ENCODE measurements at regions not wholly inside any gene's neighbourhood (a gene's known extent, or its start where the extent isn't known, plus 50 kb on each side); places are given as distances from the start of the nearest gene placed in this dataset.
"Not testable (repeated sequence)": the region's sequence is repeated elsewhere in the genome, so short reads cannot be mapped to it uniquely, and the experiment has no call there.

DNA sequence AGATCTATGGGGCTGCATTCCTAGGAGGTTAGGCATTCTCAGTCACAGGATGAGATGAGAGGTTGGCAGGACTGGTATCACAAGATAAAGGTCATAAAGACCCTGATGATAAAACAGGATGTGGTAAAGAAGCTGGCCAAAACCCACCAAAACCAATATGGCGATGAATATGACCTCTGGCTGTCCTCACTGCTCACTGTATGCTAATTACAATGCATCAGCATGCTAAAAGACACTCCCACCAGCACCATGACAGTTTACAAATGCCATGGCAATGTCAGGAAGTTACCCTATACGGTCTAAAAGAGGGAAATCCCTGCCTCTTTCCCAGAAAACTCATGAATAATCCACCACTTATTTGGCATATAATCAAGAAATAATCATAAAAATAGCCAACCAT is 138.8 kb upstream of the NBPF19 start:
- DNase-seq (ENCODE audit: low spot score in 2 of 2); H3K4me3 ChIP-seq; in situ Hi-C loops (cut with MboI; ENCODE audit: low sequenced_read_pairs); H3K9me3 ChIP-seq; H3K36me3 ChIP-seq (replicated peaks); H3K27me3 ChIP-seq (ENCODE audit: low read depth); H3K4me1 ChIP-seq: not testable (repeated sequence)

DNA sequence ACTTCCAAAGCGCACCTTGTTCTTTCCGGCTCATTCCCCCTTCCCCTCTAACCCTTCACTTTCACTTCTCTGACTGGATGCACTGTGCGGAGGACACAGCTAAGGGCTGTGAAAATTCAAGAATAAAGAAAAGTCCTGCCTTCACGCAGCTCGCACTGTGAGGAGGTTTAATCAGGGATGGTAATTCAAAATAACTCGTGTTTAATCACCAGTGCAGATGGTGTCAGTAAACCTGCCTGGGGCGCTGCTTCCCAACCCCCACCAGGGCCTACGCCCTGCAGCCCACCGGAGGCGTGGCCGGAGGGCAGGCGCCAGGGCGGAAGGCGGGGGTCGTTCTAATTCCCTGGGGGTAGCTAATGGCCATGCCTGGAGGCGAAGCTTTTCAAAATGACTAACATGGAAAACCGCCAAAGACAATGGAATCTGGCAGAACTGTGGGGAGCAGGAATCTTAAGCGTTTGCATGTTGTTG is 136.6 kb upstream of the NBPF19 start:
- H3K9me3 ChIP-seq; H3K4me3 ChIP-seq; H3K4me1 ChIP-seq; H3K36me3 ChIP-seq (replicated peaks); H3K27me3 ChIP-seq (ENCODE audit: low read depth); DNase-seq (ENCODE audit: low spot score in 2 of 2); in situ Hi-C loops (cut with MboI; ENCODE audit: low sequenced_read_pairs): not testable (repeated sequence)

DNA sequence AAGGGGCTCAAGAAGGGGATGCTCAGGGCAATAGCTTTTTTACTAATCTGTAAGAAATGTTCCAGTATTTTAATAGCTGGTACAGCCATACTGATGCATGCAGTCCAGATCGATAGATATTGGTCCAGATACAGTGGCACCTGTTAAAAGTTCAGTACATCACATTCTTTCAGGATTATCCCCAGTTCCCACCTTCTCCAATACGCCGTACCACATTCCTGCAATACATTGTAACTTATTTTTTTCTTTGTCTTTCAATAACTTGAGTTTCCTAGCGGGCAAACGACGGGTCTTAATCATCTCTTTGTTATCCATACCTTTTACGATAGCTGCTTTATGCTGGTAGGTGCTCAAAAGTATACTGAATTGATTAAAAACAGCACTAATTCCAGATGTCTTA is 136.1 kb upstream of the NBPF19 start:
- H3K27me3 ChIP-seq (ENCODE audit: low read depth); H3K36me3 ChIP-seq (replicated peaks); in situ Hi-C loops (cut with MboI; ENCODE audit: low sequenced_read_pairs); H3K9me3 ChIP-seq; DNase-seq (ENCODE audit: low spot score in 2 of 2); H3K4me1 ChIP-seq; H3K4me3 ChIP-seq: not testable (repeated sequence)

DNA sequence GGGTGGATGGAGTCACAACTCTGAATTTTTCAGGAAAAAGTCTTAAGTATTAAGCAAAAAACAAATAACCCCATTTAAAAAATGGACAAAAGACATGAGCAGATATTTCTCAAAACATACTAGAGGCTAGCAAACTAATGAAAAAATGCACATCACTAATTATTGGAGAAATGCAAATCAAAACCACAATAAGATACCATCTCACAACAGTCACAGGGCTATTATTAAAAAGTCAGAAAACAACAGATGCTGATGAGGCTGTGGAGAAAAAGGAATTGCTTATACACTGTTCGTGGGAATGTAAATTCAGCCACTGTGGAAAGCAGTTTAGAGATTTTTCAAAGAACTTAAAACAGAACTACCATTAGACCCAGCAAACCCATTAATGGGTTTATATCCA is 125.4 kb upstream of the NBPF19 start:
- H3K36me3 ChIP-seq (replicated peaks); H3K4me1 ChIP-seq; H3K4me3 ChIP-seq; H3K9me3 ChIP-seq; DNase-seq (ENCODE audit: low spot score in 2 of 2); in situ Hi-C loops (cut with MboI; ENCODE audit: low sequenced_read_pairs); H3K27me3 ChIP-seq (ENCODE audit: low read depth): not testable (repeated sequence)

DNA sequence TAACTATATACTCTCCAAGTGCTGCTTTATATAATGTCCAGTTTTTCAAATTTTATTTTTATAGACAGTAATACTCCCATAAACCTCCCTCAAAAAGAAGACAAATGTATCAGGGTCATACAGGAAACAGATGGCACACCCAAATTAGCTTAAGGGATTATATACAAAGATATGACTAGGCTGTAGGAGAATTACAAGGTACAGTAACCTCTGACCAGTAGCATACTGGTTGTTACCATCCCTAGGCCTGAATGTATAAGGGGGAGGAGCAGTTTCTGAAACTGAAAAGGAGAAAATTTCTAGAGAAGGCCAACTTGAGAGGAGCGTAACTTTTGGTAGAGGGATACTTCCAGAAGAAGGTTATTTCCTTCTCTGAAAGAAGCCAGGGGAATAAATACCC is 122.6 kb upstream of the NBPF19 start:
- DNase-seq (ENCODE audit: low spot score in 2 of 2); H3K4me3 ChIP-seq; H3K9me3 ChIP-seq; H3K4me1 ChIP-seq; H3K27me3 ChIP-seq (ENCODE audit: low read depth); H3K36me3 ChIP-seq (replicated peaks); in situ Hi-C loops (cut with MboI; ENCODE audit: low sequenced_read_pairs): not testable (repeated sequence)

DNA sequence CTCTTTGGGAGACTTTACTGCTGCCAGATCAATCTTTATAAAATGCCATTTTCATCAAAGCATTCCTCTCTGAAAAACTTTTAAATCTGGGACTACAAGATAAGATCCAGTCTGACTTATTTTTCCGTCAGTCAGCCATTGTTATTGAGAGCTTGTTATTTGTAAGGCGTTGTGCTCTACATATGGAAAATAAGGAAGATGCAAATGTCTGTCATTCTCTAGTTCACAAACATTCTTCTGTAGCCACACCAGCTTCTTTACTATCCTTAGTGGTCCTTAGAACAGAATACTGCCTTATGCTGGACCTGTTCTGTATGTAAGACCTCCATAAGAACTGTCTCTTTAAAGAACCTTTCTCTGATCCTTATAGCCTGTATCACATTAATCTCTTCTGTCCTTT is 120.3 kb upstream of the NBPF19 start:
- H3K36me3 ChIP-seq (replicated peaks); DNase-seq (ENCODE audit: low spot score in 2 of 2); in situ Hi-C loops (cut with MboI; ENCODE audit: low sequenced_read_pairs); H3K27me3 ChIP-seq (ENCODE audit: low read depth); H3K4me1 ChIP-seq; H3K9me3 ChIP-seq; H3K4me3 ChIP-seq: not testable (repeated sequence)

DNA sequence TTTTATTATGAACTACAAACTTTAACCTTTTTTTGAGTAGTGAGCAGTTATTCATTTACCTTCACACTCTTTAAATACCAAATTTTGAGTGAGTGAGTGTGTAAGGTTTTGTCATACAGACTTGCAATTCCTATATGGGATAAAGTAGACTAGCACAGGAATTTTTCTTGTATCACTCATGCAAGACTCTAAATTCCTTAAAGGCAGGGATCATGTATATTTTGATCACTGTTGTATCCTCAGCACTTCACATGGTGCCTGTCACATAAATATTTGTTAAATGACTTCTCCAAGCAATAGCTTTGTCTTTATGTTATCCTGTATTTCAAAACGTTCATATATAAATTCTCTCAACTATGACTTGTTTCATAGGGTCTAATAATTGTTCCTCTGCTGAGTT is 119.1 kb upstream of the NBPF19 start:
- in situ Hi-C loops (cut with MboI; ENCODE audit: low sequenced_read_pairs), result not testable (repeated sequence)

DNA sequence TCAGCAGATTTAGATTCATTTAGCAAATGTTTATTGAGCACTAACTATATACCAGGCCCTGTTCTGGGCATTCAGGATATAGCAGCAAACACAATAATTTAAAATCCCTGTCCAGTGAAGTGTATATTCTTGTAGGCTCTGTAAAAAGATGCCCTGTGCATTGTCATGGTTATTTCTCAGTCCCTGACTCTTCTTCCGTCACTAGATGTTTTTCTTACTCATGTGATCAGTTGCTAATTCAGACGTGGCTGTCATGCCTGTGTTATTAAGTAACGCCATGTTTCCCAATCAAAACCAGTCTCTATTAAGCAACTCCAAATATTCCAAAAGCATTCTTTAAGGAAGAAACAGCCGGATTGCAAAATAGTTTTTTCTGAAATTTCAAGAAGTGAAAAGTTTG is 118.7 kb upstream of the NBPF19 start:
- H3K27me3 ChIP-seq (ENCODE audit: low read depth); DNase-seq (ENCODE audit: low spot score in 2 of 2); H3K4me3 ChIP-seq; H3K36me3 ChIP-seq (replicated peaks); H3K4me1 ChIP-seq; H3K9me3 ChIP-seq; in situ Hi-C loops (cut with MboI; ENCODE audit: low sequenced_read_pairs): not testable (repeated sequence)

More for the DNA sequence above, 119.1 kb upstream of the NBPF19 start:
- DNase-seq (ENCODE audit: low spot score in 2 of 2); H3K4me1 ChIP-seq; H3K9me3 ChIP-seq; H3K36me3 ChIP-seq (replicated peaks); H3K4me3 ChIP-seq; H3K27me3 ChIP-seq (ENCODE audit: low read depth): not testable (repeated sequence)

DNA sequence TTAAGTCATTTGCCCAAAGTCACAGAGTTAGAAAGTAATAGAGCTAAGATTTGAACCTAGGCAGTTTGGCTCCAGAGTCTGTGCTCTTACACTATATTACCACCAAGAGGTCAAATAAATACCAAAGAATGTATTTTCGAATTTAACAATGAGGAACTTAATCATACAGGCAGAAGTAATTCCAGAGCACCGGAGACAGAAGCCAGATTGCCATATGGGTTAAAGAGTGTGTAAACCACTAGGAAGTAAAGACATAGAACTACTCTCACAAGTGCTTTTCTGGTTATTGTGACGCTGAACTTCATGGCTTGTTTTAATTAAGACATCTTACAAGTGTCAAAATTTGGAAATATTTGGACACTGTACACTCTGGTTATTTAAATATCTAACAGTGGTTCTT is 114.5 kb upstream of the NBPF19 start:
- H3K4me1 ChIP-seq; H3K9me3 ChIP-seq; H3K36me3 ChIP-seq (replicated peaks); in situ Hi-C loops (cut with MboI; ENCODE audit: low sequenced_read_pairs); H3K27me3 ChIP-seq (ENCODE audit: low read depth); DNase-seq (ENCODE audit: low spot score in 2 of 2); H3K4me3 ChIP-seq: not testable (repeated sequence)

DNA sequence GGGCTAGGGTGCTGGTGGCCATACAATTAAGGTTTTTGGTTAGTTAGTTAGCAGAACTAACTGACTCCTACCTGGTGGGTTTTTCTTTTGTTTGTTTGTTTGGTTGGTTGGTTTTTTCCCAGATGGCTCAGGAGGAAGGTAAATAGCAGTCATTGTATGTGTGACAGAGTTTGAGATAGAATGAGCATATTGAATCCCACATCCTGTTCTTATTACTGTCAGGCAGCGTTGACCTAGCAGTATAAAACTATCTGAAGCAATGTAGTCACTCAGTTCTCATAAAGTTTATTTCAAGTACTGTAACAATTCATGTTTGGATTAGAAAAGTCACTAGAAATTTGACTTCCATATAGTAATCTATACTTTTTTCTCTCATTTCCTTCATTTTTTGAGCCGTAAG is 113.5 kb upstream of the NBPF19 start:
- H3K4me1 ChIP-seq; H3K9me3 ChIP-seq; DNase-seq (ENCODE audit: low spot score in 2 of 2); H3K4me3 ChIP-seq; in situ Hi-C loops (cut with MboI; ENCODE audit: low sequenced_read_pairs); H3K36me3 ChIP-seq (replicated peaks); H3K27me3 ChIP-seq (ENCODE audit: low read depth): not testable (repeated sequence)

DNA sequence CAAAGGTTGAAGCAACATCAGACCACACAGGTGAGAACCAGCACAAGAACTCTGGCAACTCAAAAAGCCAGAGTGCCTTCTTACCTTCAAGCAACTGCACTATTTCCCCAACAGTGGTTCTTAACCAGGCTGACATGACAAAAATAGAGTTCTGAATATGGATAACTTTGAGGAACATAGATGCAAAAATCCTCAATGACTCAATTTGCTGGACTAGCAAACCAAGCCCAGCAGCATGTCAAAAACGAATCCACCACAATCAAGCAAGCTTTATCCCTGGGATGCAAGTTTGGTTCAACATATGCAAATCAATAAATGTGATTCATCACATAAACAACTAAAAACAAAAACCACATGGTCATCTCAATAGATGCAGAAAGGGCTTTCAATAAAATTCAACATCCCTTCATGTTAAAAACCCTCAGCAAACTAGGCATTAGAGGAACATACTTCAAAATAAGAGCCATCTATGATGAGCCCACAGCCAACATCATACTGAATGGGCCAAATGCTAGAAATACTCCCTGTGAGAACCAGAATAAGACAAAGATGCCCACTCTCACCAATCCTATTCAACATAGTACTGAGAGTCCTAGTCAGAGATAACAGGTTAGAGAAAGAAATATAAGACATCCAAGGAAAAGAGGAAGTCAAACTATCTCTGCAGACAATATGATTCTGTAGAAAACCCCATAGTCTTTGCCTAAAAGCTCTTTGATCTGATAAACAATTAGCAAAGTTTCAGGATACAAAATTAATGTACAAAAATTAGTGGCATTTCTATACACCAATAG is 110.5 kb upstream of the NBPF19 start:
- H3K4me3 ChIP-seq; H3K4me1 ChIP-seq; H3K9me3 ChIP-seq; DNase-seq (ENCODE audit: low spot score in 2 of 2); in situ Hi-C loops (cut with MboI; ENCODE audit: low sequenced_read_pairs); H3K27me3 ChIP-seq (ENCODE audit: low read depth); H3K36me3 ChIP-seq (replicated peaks): not testable (repeated sequence)

DNA sequence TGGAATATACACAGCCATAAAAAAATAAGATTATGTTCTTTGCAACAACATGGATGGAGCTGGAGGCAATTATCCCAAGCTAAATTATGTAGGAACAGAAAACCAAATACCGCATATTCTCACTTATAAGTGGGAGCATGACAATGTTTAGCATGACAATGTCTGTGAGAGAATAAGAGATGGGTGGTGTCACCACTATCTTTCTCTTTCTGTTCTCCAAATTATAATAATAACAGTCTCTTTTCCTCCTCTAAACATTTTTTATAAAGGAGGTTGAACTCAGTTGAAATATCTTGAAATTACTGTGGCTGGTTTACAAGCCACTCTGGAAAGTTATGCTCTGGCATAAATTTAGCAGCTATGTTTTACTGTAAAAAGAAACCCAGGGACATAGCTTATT is 108.4 kb upstream of the NBPF19 start:
- H3K4me3 ChIP-seq; H3K4me1 ChIP-seq; H3K36me3 ChIP-seq (replicated peaks); H3K9me3 ChIP-seq; in situ Hi-C loops (cut with MboI; ENCODE audit: low sequenced_read_pairs); H3K27me3 ChIP-seq (ENCODE audit: low read depth): not testable (repeated sequence)
- DNase-seq (ENCODE audit: low spot score in 2 of 2), result peak in 1 of 2 experiments; percentile 38

DNA sequence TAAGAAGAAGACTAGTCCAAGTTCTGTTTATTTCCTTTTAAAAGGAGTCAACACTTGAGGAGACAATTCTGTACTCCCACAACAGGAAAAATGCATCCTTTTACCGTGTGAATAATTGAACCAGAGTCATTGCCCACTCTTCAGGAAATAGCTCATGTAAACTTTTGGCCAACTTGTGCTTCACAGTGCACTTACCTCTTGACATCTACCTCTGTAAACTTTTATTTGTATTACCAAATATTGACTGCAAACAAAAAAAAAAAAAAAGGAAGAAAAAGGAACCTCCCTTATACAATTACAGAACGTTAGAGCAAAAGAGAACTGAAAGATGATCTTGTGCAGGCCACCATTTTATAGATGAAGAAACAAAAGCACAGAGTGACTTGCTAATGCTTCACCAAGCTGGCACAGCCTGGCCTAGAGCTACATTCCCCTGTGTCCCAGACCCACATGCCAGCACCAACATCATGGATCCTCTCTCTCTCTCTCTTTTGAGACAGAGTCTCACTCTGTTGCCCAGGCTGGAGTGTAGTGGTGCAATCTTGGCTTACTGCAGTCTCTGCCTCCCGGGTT is 107.3 kb upstream of the NBPF19 start:
- H3K4me3 ChIP-seq; H3K9me3 ChIP-seq; DNase-seq (ENCODE audit: low spot score in 2 of 2); H3K27me3 ChIP-seq (ENCODE audit: low read depth); H3K4me1 ChIP-seq; H3K36me3 ChIP-seq (replicated peaks); in situ Hi-C loops (cut with MboI; ENCODE audit: low sequenced_read_pairs): not testable (repeated sequence)

DNA sequence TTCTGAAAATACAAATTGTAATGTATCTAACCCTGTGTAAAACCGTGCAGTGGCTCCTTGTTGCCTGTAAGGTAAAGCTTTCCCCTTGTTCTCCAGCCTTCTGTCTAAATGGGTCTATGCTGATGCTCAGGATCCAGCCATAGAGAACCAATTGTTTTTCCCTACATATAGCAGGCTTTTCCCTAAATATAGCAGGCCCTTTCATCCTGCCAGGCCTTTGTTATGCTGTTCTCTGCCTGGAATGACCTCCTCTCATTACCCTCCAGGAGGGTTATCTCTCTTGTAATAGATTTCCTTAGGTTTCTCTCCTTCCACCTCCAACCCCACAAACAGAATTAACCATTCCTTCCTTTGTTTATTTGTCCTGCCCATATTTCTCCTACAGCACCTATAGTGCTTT is 106.5 kb upstream of the NBPF19 start:
- DNase-seq (ENCODE audit: low spot score in 2 of 2), result peak in 1 of 2 experiments; percentile 15
- in situ Hi-C loops (cut with MboI; ENCODE audit: low sequenced_read_pairs); H3K9me3 ChIP-seq; H3K27me3 ChIP-seq (ENCODE audit: low read depth); H3K36me3 ChIP-seq (replicated peaks); H3K4me3 ChIP-seq; H3K4me1 ChIP-seq: not testable (repeated sequence)

DNA sequence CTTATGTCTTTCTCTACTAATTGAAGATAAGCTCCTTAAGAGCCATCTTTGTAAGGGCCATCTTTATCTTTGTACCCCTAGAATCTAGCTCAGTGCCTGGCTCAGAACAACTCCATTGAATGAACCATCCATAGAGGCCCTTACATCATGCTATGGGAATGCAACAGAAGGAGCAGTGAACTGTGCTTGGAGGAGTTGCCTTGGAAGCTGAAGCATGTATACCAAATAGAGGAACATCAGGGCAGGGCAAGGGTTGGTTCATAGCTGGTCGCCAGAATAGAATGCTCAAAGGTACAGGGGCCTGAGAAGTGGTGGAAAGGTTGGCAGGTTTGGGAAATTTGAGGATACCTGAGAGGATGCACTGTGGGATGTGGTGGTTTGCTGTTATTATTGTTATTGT is 105.8 kb upstream of the NBPF19 start:
- H3K4me1 ChIP-seq; DNase-seq (ENCODE audit: low spot score in 2 of 2); H3K36me3 ChIP-seq (replicated peaks); H3K27me3 ChIP-seq (ENCODE audit: low read depth); in situ Hi-C loops (cut with MboI; ENCODE audit: low sequenced_read_pairs); H3K4me3 ChIP-seq; H3K9me3 ChIP-seq: not testable (repeated sequence)

Data from HAP-1 (cell line).